GM12865 (cell line): ENCODE measurements at regions not wholly inside any gene's neighbourhood (a gene's known extent, or its start where the extent isn't known, plus 50 kb on each side); places are given as distances from the start of the nearest gene placed in this dataset.

Experiments used
- DNase-seq: peaks from one replicate; pipeline ENCODE4 v3.0.0; 2010; ENCODE audit warnings: low read depth
- H3K4me3 ChIP-seq: 2 replicates; pipeline ENCODE4 v1.5.1; 2011; ENCODE audit warnings: mild to moderate bottlenecking, low read depth, low read length, control low read depth
- CTCF ChIP-seq: IDR thresholded peaks from 2 replicates; pipeline ENCODE4 v1.5.1; 2011; ENCODE audit warnings: low read length, control low read depth, low read depth, inconsistent platforms; ENCODE audit not compliant: insufficient read depth; ENCODE audit errors: missing control alignments

DNA sequence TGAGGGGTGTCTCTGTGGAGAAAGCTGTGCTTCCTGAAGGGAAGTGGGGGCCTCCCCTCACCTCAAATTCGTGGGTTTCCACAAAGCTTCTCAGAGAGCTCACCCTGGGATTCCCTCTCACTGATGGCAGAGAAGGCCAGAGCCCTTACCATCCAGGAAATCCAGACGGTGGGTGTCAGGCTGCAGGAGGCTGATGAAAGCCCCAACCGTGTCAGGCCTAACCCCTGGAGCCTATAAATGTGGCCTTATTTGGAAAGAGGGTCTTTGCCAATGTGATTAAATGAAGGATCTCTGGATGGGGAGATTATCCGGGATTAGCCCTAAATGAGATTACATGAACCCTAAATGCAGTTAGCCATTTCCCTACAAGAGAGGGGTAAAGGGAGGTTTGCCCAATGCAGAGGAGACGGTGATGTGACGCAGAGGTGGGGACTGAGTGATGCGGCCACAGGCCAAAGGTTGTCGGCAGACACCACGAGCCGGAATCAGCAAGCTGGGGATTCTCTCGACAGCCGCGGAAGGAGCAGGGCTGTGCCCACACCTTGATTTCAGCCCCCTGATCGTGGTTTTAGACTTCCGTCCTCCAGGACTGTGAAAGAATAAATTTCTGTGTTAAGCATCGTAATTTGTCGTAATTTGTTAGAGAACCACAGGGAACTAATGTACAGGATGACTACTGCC lies 82.6 kb downstream of the TOMM20 start:
- H3K4me3 ChIP-seq: no peak overlapping the region
- TF ChIP-seq CTCF: no peak
- no peak for DNase-seq

GRCh38 chr1:235045034-235045690 lies 83.5 kb downstream of the TOMM20 start:
- no peak overlapping the region for H3K4me3 ChIP-seq
- TF ChIP-seq CTCF: no peak
- DNase-seq: no peak

DNA sequence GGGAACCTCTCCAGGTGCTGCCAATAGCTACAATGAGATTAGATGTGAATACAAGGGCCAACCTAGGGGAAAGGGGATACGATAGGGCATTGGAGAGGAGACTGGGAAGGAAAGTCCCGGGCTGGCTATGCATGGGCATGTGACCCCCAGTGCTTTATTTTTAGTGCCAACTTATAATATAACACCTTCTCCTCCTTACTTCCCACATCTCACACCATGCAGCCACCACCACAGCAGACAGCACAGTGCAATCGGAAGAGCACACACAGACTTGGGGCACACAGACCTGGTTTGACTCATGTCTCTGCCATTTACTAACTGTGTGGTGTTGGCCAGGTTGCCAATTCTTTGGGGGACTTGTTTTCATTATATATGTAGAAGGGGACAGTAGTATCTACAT lies 85.4 kb downstream of the TOMM20 start:
- no peak for TF ChIP-seq CTCF
- H3K4me3 ChIP-seq: no peak overlapping the region
- no peak for DNase-seq

DNA sequence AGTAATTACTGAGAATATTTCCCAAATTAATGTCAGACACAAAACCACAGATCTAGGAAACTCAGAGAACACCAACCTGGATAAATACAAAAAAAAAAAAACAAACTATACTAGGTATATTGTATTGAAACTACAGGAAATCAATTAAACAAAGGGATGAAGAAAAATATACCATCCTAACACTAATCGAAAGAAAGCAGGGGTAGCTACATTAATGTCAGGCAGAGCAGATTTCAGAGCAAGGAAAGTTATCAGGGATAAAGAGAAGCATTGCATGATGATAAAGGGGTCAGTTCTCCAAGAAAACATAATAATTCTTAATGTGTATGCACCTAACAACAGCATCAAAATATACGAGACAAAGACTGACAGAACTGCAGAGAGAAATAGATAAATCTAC lies 89.9 kb downstream of the TOMM20 start:
- no peak overlapping the region for H3K4me3 ChIP-seq
- DNase-seq: no peak
- no peak for TF ChIP-seq CTCF

DNA sequence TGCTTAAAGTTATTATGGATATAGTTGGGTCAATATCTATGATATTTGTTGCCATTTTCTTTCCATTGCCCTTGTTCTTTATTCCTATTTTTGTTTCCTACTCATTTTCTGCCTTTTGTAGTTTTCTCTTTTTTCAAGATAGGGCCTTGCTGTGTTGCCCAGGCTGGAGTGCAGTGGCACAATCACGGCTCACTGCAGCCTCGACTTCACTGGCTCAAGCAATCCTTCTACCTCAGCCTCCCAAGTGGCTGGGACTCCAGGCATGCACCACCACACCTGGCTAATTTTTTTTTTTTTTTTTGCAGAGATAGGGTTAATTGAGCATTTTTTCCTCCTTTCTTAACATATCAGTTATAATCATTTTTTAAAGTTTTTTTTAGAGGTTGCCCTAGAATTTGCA lies 92.7 kb downstream of the TOMM20 start:
- H3K4me3 ChIP-seq: no peak overlapping the region
- TF ChIP-seq CTCF: no peak
- no peak for DNase-seq

GRCh38 chr1:235030919-235031596 lies 97.6 kb downstream of the TOMM20 start:
- DNase-seq: no peak
- no peak overlapping the region for H3K4me3 ChIP-seq
- TF ChIP-seq CTCF: no peak
